T-helper 2 cell treated with Interferon-gamma antibody and Interleukin-4, amounts not matched to agents 5 μg/mL and 100 μg/mL, for 36 hours (primary cell): ENCODE measurements at regions not wholly inside any gene's neighbourhood (a gene's known extent, or its start where the extent isn't known, plus 50 kb on each side); places are given as distances from the start of the nearest gene placed in this dataset.

ENCODE experiments used
- DNase-seq: peaks from one replicate; pipeline ENCODE4 v3.0.0; 2021; ENCODE audit warnings: low spot score
- H3K27ac Mint-ChIP-seq: one replicate; pipeline ENCODE4 v1.8.0; 2021; ENCODE audit warnings: mild to moderate bottlenecking, mixed read lengths
- H3K27me3 Mint-ChIP-seq: one replicate; pipeline ENCODE4 v1.8.0; 2021; ENCODE audit warnings: low read depth, mixed read lengths
- H3K36me3 Mint-ChIP-seq: one replicate; pipeline ENCODE4 v1.8.0; 2021; ENCODE audit warnings: low read depth, mixed read lengths
- H3K4me1 Mint-ChIP-seq: one replicate; pipeline ENCODE4 v1.8.0; 2021; ENCODE audit warnings: low read depth, mixed read lengths
- H3K4me3 Mint-ChIP-seq: one replicate; pipeline ENCODE4 v1.8.0; 2022; ENCODE audit warnings: mild to moderate bottlenecking, moderate library complexity, mixed read lengths
- H3K9me3 Mint-ChIP-seq: one replicate; pipeline ENCODE4 v1.8.0; 2021; ENCODE audit warnings: mixed read lengths

- no peaks in the 10 kb centered on the region for H3K36me3 Mint-ChIP-seq
- H3K27me3 Mint-ChIP-seq, result no peaks in the 10 kb centered on the region
- no peaks in the 10 kb centered on the region for H3K9me3 Mint-ChIP-seq
- DNase-seq, result no peak
- H3K27ac Mint-ChIP-seq, result no peak overlapping the region
- H3K4me1 Mint-ChIP-seq, result no peaks in the 10 kb centered on the region
- no peak overlapping the region for H3K4me3 Mint-ChIP-seq
Observed at GRCh38 chr2:58985541-58985940, 744.4 kb upstream of the FANCL start.

- Mint-ChIP-seq H3K4me3 (no peak overlapping the region), H3K9me3 (no peaks in the 10 kb centered on the region), H3K4me1 (no peaks in the 10 kb centered on the region), H3K27me3 (no peaks in the 10 kb centered on the region), H3K27ac (no peak overlapping the region), H3K36me3 (no peaks in the 10 kb centered on the region)
- no peak for DNase-seq
Observed at GRCh38 chr2:58984731-58985130, 743.6 kb upstream of the FANCL start.

- no peak for DNase-seq
- Mint-ChIP-seq H3K4me1 (no peaks in the 10 kb centered on the region), H3K27ac (no peak overlapping the region)
Observed at GRCh38 chr2:58983111-58983510, 742.0 kb upstream of the FANCL start.

GRCh38 chr2:58981237-58981636, 740.1 kb upstream of the FANCL start:
- Mint-ChIP-seq H3K27me3 (no peaks in the 10 kb centered on the region), H3K36me3 (no peaks in the 10 kb centered on the region), H3K9me3 (no peaks in the 10 kb centered on the region), H3K27ac (no peak overlapping the region), H3K4me3 (no peak overlapping the region), H3K4me1 (no peaks in the 10 kb centered on the region)
- no peak for DNase-seq

More at GRCh38 chr2:58983111-58983510, 742.0 kb upstream of the FANCL start:
- H3K9me3 Mint-ChIP-seq, result no peaks in the 10 kb centered on the region
- H3K27me3 Mint-ChIP-seq, result no peaks in the 10 kb centered on the region
- no peaks in the 10 kb centered on the region for H3K36me3 Mint-ChIP-seq
- no peak overlapping the region for H3K4me3 Mint-ChIP-seq

- Mint-ChIP-seq H3K27ac (no peak overlapping the region), H3K9me3 (no peaks in the 10 kb centered on the region), H3K4me3 (no peak overlapping the region), H3K36me3 (no peaks in the 10 kb centered on the region), H3K27me3 (no peaks in the 10 kb centered on the region), H3K4me1 (no peaks in the 10 kb centered on the region)
- DNase-seq, result no peak
Observed at GRCh38 chr2:58976375-58977071, 735.4 kb upstream of the FANCL start.

- DNase-seq, result no peak
- no peak overlapping the region for H3K27ac Mint-ChIP-seq
- no peaks in the 10 kb centered on the region for H3K27me3 Mint-ChIP-seq
- H3K9me3 Mint-ChIP-seq, result no peaks in the 10 kb centered on the region
- H3K4me3 Mint-ChIP-seq, result no peak overlapping the region
- no peaks in the 10 kb centered on the region for H3K4me1 Mint-ChIP-seq
- no peaks in the 10 kb centered on the region for H3K36me3 Mint-ChIP-seq
Observed at GRCh38 chr2:58974881-58975280, 733.8 kb upstream of the FANCL start.

GRCh38 chr2:58974426-58974825, 733.3 kb upstream of the FANCL start:
- H3K4me3 Mint-ChIP-seq, result no peak overlapping the region
- H3K27me3 Mint-ChIP-seq, result no peaks in the 10 kb centered on the region
- no peaks in the 10 kb centered on the region for H3K36me3 Mint-ChIP-seq
- H3K4me1 Mint-ChIP-seq, result no peaks in the 10 kb centered on the region
- no peak for DNase-seq
- no peak overlapping the region for H3K27ac Mint-ChIP-seq
- no peaks in the 10 kb centered on the region for H3K9me3 Mint-ChIP-seq

GRCh38 chr2:58973811-58974281, 732.7 kb upstream of the FANCL start:
- no peaks in the 10 kb centered on the region for H3K27me3 Mint-ChIP-seq
- no peaks in the 10 kb centered on the region for H3K4me1 Mint-ChIP-seq
- H3K27ac Mint-ChIP-seq, result no peak overlapping the region
- H3K9me3 Mint-ChIP-seq, result no peaks in the 10 kb centered on the region
- no peaks in the 10 kb centered on the region for H3K36me3 Mint-ChIP-seq
- H3K4me3 Mint-ChIP-seq, result no peak overlapping the region
- DNase-seq, result no peak

- Mint-ChIP-seq H3K27ac (no peak overlapping the region), H3K4me3 (no peak overlapping the region), H3K9me3 (no peaks in the 10 kb centered on the region), H3K4me1 (no peaks in the 10 kb centered on the region), H3K27me3 (no peaks in the 10 kb centered on the region), H3K36me3 (no peaks in the 10 kb centered on the region)
- no peak for DNase-seq
Observed at GRCh38 chr2:58972737-58973136, 731.6 kb upstream of the FANCL start.

GRCh38 chr2:58971511-58972360, 730.6 kb upstream of the FANCL start:
- Mint-ChIP-seq H3K4me1 (no peaks in the 10 kb centered on the region), H3K36me3 (no peaks in the 10 kb centered on the region), H3K27me3 (no peaks in the 10 kb centered on the region), H3K4me3 (no peak overlapping the region), H3K27ac (no peak overlapping the region), H3K9me3 (no peaks in the 10 kb centered on the region)
- DNase-seq, result no peak

- no peaks in the 10 kb centered on the region for H3K9me3 Mint-ChIP-seq
- no peak for DNase-seq
- no peaks in the 10 kb centered on the region for H3K36me3 Mint-ChIP-seq
- no peaks in the 10 kb centered on the region for H3K27me3 Mint-ChIP-seq
- no peak overlapping the region for H3K27ac Mint-ChIP-seq
- no peak overlapping the region for H3K4me3 Mint-ChIP-seq
- H3K4me1 Mint-ChIP-seq, result no peaks in the 10 kb centered on the region
Observed at GRCh38 chr2:58970365-58970764, 729.2 kb upstream of the FANCL start.

- H3K27me3 Mint-ChIP-seq, result no peaks in the 10 kb centered on the region
- no peaks in the 10 kb centered on the region for H3K36me3 Mint-ChIP-seq
- DNase-seq, result no peak
- no peaks in the 10 kb centered on the region for H3K4me1 Mint-ChIP-seq
- no peaks in the 10 kb centered on the region for H3K9me3 Mint-ChIP-seq
- H3K27ac Mint-ChIP-seq, result no peak overlapping the region
- H3K4me3 Mint-ChIP-seq, result no peak overlapping the region
Observed at GRCh38 chr2:58968885-58969284, 727.8 kb upstream of the FANCL start.

GRCh38 chr2:58967736-58968135, 726.6 kb upstream of the FANCL start:
- no peaks in the 10 kb centered on the region for H3K9me3 Mint-ChIP-seq
- no peak overlapping the region for H3K27ac Mint-ChIP-seq
- no peaks in the 10 kb centered on the region for H3K36me3 Mint-ChIP-seq
- no peak overlapping the region for H3K4me3 Mint-ChIP-seq
- H3K27me3 Mint-ChIP-seq, result no peaks in the 10 kb centered on the region
- DNase-seq, result no peak
- no peaks in the 10 kb centered on the region for H3K4me1 Mint-ChIP-seq

GRCh38 chr2:58965602-58966001, 724.5 kb upstream of the FANCL start:
- Mint-ChIP-seq H3K4me1 (no peaks in the 10 kb centered on the region), H3K9me3 (no peaks in the 10 kb centered on the region), H3K27me3 (no peaks in the 10 kb centered on the region), H3K36me3 (no peaks in the 10 kb centered on the region), H3K4me3 (no peak overlapping the region), H3K27ac (no peak overlapping the region)
- no peak for DNase-seq
